ENCODE measurements at regions not wholly inside any gene's neighbourhood (a gene's known extent, or its start where the extent isn't known, plus 50 kb on each side); places are given as distances from the start of the nearest gene placed in this dataset.

DNA sequence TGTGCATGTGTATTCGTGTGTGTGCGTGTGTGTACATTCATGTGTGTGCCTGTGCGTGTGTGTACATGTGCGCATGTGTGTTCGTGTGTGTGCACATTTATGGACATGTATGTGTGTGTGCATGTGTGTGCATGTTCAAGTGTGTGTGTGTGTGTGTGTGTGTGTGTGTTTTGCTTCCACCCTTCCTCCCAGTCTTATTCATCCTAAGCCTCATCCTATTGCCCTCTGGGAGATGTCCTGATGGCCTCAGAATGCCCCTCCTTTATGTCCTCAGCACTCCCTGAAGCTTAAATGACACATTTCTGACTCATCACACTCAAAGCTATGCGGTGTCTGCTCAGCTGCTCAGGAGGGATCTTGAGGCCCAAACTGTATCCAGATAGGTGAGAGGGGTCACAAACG lies 76.6 kb upstream of the CCDC167 start:
- no peak for TF ChIP-seq EZH2 (IDR thresholded peaks at IDR 0.05; ENCODE audit: borderline replicate concordance, low read length)
- TF ChIP-seq, protein P1, sequence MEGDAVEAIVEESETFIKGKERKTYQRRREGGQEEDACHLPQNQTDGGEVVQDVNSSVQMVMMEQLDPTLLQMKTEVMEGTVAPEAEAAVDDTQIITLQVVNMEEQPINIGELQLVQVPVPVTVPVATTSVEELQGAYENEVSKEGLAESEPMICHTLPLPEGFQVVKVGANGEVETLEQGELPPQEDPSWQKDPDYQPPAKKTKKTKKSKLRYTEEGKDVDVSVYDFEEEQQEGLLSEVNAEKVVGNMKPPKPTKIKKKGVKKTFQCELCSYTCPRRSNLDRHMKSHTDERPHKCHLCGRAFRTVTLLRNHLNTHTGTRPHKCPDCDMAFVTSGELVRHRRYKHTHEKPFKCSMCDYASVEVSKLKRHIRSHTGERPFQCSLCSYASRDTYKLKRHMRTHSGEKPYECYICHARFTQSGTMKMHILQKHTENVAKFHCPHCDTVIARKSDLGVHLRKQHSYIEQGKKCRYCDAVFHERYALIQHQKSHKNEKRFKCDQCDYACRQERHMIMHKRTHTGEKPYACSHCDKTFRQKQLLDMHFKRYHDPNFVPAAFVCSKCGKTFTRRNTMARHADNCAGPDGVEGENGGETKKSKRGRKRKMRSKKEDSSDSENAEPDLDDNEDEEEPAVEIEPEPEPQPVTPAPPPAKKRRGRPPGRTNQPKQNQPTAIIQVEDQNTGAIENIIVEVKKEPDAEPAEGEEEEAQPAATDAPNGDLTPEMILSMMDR (IDR thresholded peaks at IDR 0.05; ENCODE audit: low read length): no peak
- no peak overlapping the region for H3K4me2 ChIP-seq (ENCODE audit: low read length)
- H3K9me3 ChIP-seq (ENCODE audit: low read length): no peaks in the 10 kb centered on the region
- no peaks in the 10 kb centered on the region for H3K36me3 ChIP-seq (ENCODE audit: insufficient read depth, low read length)
- H3K27ac ChIP-seq (ENCODE audit: low read depth, low read length, poor library complexity, severe bottlenecking): no peak overlapping the region
- no peaks in the 10 kb centered on the region for H3K9me2 ChIP-seq (ENCODE audit: low read depth, low read length)
- no peaks in the 10 kb centered on the region for H3F3A ChIP-seq (ENCODE audit: insufficient read depth, low read length)
- H2AFZ ChIP-seq (ENCODE audit: low read length): no peak overlapping the region
- H3K27me3 ChIP-seq (ENCODE audit: insufficient read depth, low read length): no peaks in the 10 kb centered on the region; the same call in 1 of the 2 replicates
- no peak overlapping the region for H3K4me3 ChIP-seq (ENCODE audit: low read depth, low read length, poor library complexity, severe bottlenecking)
- H3K4me1 ChIP-seq (ENCODE audit: insufficient read depth, low read length, severe bottlenecking): no peaks in the 10 kb centered on the region
- H4K20me1 ChIP-seq (ENCODE audit: insufficient read depth, low read length): no peaks in the 10 kb centered on the region
- H3K79me2 ChIP-seq (ENCODE audit: insufficient read depth, low read length): no peaks in the 10 kb centered on the region
- H3K9ac ChIP-seq (ENCODE audit: low read length): no peak overlapping the region

- no peak for TF ChIP-seq EZH2 (IDR thresholded peaks at IDR 0.05; ENCODE audit: borderline replicate concordance, low read length)
- TF ChIP-seq, protein P1 (IDR thresholded peaks at IDR 0.05; ENCODE audit: low read length): no peak
- Histone ChIP-seq H3K79me2 (ENCODE audit: insufficient read depth, low read length) (no peaks in the 10 kb centered on the region), H3K4me3 (ENCODE audit: low read depth, low read length, poor library complexity, severe bottlenecking) (no peak overlapping the region), H4K20me1 (ENCODE audit: insufficient read depth, low read length) (no peaks in the 10 kb centered on the region), H2AFZ (ENCODE audit: low read length) (no peak overlapping the region), H3K9ac (ENCODE audit: low read length) (no peak overlapping the region), H3K4me2 (ENCODE audit: low read length) (no peak overlapping the region), H3F3A (ENCODE audit: insufficient read depth, low read length) (no peaks in the 10 kb centered on the region), H3K27ac (ENCODE audit: low read depth, low read length, poor library complexity, severe bottlenecking) (no peak overlapping the region), H3K36me3 (ENCODE audit: insufficient read depth, low read length) (no peaks in the 10 kb centered on the region), H3K27me3 (ENCODE audit: insufficient read depth, low read length) (no peaks in the 10 kb centered on the region; the same call in 1 of the 2 replicates), H3K9me2 (ENCODE audit: low read depth, low read length) (no peaks in the 10 kb centered on the region), H3K4me1 (ENCODE audit: insufficient read depth, low read length, severe bottlenecking) (no peaks in the 10 kb centered on the region), H3K9me3 (ENCODE audit: low read length) (no peaks in the 10 kb centered on the region)
Measured at GRCh38 chr6:37575221-37575620, 75.5 kb upstream of the CCDC167 start.

DNA sequence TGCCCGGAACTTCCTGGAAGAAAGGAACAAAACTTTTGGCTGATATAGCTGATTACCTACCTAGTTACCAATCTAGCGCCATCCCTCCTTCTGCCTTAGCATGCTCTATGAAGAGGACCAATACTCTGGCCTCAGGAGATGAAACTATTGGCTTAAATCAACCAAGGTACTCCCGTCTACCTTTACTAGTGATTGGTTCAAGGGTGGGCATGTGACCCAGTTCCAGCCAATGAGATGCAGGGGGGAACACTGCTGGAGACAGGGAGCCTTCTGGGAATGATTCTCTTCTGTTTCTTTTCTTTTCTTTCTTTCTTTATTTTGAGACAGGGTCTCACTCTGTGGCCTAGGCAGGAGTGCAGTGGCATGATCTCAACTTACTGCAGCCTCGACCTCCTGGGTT lies 72.6 kb upstream of the CCDC167 start:
- Histone ChIP-seq H3K27ac (ENCODE audit: low read depth, low read length, poor library complexity, severe bottlenecking) (no peak overlapping the region), H4K20me1 (ENCODE audit: insufficient read depth, low read length) (no peaks in the 10 kb centered on the region), H3K27me3 (ENCODE audit: insufficient read depth, low read length) (peaks cover 3% of the 10 kb centered on the region; the same call in 1 of the 2 replicates), H3K4me2 (ENCODE audit: low read length) (no peak overlapping the region), H3K79me2 (ENCODE audit: insufficient read depth, low read length) (no peaks in the 10 kb centered on the region), H3K36me3 (ENCODE audit: insufficient read depth, low read length) (no peaks in the 10 kb centered on the region), H3K9me3 (ENCODE audit: low read length) (no peaks in the 10 kb centered on the region), H3K9ac (ENCODE audit: low read length) (no peak overlapping the region), H2AFZ (ENCODE audit: low read length) (no peak overlapping the region), H3K4me3 (ENCODE audit: low read depth, low read length, poor library complexity, severe bottlenecking) (no peak overlapping the region), H3K9me2 (ENCODE audit: low read depth, low read length) (no peaks in the 10 kb centered on the region), H3F3A (ENCODE audit: insufficient read depth, low read length) (no peaks in the 10 kb centered on the region), H3K4me1 (ENCODE audit: insufficient read depth, low read length, severe bottlenecking) (no peaks in the 10 kb centered on the region)
- TF ChIP-seq EZH2 (IDR thresholded peaks at IDR 0.05; ENCODE audit: borderline replicate concordance, low read length): no peak
- TF ChIP-seq, protein P1 (IDR thresholded peaks at IDR 0.05; ENCODE audit: low read length): no peak
